NCI-H1436 (cell line): ENCODE measurements at regions not wholly inside any gene's neighbourhood (a gene's known extent, or its start where the extent isn't known, plus 50 kb on each side); places are given as distances from the start of the nearest gene placed in this dataset.
"Not testable (repeated sequence)": the region's sequence is repeated elsewhere in the genome, so short reads cannot be mapped to it uniquely, and the experiment has no call there.

ENCODE experiments used
- DNase-seq: peaks from one replicate; lab custom pipeline; 2025; lab: John Stamatoyannopoulos, UW

- no peak for DNase-seq
Measured at GRCh38 chr6:119539066-119539746, 189.6 kb upstream of the MAN1A1 start.

DNA sequence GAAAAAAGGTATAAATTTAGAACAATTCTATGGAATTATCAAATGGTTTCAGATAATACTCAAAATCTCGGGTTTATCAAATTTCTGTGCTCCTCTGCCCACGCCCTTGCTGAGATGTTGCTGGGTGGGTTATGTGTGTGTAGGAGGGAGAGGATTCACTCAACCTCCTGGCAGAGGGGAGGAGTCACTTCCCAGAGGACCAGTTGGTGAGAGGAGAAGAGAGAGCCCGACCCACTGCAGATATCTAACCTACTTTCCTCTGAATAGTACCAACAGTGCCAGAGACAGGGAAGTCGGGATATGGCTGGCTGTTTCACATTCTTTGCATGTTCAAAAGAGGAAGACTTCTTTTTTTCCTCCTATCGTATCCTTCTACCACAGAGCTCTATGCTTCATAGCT lies 187.1 kb upstream of the MAN1A1 start:
- DNase-seq, result no peak

- no peak for DNase-seq
Measured at GRCh38 chr6:119535332-119535731, 185.8 kb upstream of the MAN1A1 start.

DNA sequence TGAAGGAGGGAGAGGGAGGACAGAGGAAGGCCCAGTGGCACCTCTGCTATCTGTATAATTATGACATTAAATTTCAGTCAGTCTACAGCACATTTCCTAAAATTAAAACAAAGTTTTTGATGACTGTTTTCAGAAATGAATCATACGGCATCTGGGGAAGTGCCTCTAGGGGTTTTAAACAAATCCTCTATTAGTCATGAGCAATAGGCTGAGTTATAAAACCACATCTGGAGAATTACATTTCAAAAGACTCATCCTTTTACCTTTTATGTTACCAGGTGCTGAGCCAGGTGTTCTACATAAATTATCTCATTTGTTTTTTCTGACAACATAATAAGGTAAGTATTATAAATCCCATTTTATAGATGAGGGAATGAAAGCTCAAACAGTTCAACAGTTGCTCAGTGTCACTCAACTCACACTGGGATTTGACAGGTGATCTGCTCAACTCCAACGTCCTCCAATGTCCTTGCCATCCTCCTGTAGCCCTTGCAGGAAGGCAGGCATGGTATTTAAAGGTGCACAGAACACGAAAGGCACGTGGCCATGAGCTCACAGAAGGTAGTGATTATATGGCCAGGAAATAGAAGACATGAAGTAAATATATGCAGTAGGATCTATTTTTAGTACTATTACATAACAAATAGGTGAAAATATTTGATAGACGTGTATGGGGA lies 184.2 kb upstream of the MAN1A1 start:
- DNase-seq, result no peak

- DNase-seq, result no peak
Measured at GRCh38 chr6:119527231-119527578, 177.6 kb upstream of the MAN1A1 start.

- DNase-seq, result no peak
Measured at GRCh38 chr6:119526561-119527230, 177.1 kb upstream of the MAN1A1 start.

DNA sequence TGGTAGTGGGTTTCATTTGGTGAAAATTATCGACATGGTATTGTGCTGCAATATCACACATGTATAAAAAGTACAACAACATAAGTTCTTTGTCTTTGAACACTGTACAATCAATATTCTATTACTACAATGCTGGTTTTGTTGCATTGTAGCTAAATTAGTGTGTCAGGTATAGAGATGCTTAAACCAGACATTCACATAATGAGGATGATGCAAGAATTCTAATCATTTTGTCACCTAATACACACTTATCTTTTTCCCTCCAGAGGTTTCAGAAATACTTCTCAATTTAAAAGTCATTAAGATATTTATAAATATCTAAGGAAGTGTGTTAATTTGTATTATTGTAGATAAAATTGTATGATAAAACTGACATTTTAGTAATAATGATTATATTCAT lies 174.8 kb upstream of the MAN1A1 start:
- DNase-seq, result no peak

DNA sequence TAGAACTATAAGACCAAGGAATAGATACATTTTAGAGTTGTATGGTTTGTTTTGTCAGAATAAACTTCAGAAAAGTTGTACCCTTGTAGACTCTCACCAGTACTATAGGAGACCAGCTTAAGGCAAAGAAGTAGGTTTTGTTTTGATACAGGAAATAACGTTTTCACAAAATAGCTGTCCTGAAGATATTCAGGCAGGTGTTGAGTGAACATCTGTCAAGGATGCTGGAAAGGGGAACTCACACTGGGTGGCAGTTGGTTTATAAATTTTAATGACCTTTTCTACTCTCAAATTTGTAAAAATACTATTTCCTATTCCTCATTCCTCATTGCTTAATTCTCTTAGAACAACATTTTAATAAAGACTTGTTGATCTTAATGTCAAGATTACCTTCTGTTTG lies 174.0 kb upstream of the MAN1A1 start:
- no peak for DNase-seq

DNA sequence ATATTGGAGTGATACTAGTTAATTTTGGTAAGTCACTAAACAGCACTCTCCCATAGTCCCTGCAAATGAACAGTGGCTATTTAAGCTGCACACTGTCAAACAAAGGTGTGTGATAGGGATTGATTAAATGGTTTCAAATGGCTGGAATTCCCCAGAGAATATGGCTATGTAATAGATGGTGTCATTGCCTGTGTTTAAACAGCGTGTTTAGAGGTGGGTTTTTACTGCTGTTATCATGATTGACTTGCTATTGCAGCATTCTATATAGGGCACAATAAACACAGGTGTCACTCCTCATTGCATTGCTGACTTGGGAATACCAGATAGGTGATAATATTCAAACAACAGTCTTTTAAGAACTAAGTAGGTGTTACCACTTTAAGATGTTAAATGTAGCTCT lies 171.7 kb upstream of the MAN1A1 start:
- no peak for DNase-seq

GRCh38 chr6:119517428-119517827 lies 167.9 kb upstream of the MAN1A1 start:
- DNase-seq, result no peak

DNA sequence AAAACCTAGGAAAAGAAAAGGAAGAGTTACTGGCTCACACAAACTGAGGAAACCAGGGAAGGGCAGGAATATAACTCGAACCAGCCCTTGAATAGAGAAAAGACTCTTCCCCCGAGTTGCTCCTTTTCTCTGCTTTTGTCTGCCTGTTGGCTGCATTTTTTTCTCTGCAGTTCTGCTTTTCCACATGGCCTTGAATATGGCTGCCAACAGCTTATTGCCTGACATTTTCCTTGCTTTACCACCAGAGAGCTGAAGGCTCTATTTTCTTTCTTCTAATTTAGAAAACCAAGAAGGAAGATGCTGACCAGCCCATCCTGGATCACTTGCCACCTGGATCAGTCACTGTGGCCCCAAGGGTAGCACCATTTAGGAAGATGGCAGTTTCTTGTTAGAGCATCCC lies 164.8 kb upstream of the MAN1A1 start:
- DNase-seq, result no peak

GRCh38 chr6:119511024-119511423 lies 161.5 kb upstream of the MAN1A1 start:
- DNase-seq, result no peak

DNA sequence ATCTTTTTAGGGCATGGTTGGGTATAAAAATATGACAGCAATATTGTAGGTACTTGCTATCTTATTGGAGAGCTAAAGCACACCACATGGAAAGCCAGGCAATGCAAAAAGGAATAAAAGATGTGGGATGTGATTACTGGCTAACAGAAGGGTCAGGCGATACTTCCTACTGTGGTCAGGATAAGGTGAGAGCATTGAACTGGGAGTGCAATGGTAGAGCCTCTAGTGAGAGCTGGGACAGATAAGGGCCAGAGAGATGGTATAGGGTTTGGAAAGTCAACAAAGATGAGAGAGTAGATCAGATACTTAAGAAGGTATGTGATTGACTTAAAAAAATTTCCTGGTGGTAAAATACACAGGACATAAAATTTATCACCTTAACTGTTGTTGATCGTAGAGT lies 160.7 kb upstream of the MAN1A1 start:
- DNase-seq, result no peak

DNA sequence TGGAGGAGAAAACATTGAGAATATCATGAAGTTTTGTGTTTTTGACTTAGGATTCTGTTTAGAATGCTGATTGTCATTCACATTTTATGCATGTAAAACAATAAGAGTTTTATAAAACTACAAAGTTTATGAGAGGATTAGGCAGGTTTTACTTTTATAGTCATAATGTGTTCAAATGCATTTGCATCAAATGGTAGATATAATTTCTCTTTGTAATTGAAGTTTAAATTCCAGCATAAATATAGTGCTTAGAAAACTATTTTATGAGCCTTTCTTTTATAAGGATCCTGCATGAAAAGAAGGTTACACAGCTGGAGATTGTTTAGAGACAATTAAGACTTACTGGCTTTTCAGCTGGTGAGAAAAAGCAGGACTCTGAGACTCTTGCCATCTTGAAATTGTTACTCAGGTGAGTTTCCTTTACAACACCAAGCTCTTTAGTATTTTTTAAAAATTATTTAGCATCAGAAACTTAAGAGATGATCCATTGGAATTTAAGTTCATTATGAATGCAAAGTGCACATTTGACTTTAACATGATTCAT lies 157.1 kb upstream of the MAN1A1 start:
- no peak for DNase-seq

GRCh38 chr6:119501798-119502483 lies 152.4 kb upstream of the MAN1A1 start:
- DNase-seq, result no peak

DNA sequence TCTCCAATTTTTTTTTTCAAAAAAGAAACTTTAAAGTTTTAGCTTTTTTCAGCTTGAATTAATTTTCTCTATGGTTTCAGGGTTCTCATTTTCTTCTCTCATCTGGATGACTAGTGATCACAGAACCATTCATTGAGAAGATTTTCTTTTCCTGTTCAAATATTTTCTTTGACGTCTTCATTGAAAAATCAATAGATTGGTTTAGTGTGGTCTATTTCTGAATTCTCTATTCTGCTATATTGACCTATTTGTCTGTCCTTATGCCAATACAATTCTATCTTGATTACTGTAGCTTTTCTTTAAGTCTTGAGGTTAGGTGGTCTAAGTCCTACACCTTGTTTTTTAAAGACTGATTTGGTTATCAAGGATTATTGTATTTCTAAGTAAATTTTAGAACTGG lies 150.2 kb upstream of the MAN1A1 start:
- DNase-seq, result no peak

- no peak for DNase-seq
Measured at GRCh38 chr6:119497988-119498727, 148.6 kb upstream of the MAN1A1 start.

DNA sequence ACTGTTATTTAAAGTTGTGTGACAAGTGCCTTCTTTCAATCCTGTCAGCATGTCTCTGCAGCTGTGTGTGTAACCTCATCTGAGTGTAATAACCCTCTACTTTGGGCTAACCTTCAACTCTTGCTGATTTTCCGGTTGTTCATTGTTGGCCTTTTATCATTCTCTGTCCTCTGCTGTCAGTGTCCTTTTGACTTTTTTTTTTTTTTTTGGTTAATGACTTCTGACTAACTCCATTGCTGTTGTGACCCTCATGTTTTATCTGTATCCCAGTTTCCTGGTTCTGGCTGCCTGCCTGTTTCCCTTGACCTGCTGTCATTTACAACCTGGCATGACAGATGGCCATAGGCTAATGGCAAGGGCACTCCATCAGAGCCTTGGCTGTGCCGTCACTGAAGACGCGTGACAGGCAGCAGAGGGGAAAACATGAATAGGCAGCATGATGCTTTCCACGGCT lies 145.7 kb upstream of the MAN1A1 start:
- DNase-seq, result no peak

DNA sequence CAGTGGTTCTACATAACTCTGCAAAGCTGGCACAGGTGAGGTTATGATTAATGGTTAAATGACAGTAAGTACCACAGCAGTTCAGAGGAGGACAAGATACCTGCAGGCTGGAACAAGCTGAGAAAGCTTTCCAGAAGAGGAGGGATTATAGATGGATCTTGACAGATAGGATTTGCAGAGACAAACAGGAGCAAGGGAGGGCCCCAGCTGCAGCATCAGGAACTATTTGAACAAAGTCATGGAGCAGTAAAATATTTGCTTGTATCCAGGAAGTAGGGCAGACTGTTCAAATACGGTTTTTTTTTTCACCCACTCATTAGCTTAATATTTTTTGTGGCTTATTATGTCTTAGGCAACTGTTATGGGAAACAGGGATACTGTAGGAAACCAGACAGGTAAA lies 144.4 kb upstream of the MAN1A1 start:
- DNase-seq, result no peak

DNA sequence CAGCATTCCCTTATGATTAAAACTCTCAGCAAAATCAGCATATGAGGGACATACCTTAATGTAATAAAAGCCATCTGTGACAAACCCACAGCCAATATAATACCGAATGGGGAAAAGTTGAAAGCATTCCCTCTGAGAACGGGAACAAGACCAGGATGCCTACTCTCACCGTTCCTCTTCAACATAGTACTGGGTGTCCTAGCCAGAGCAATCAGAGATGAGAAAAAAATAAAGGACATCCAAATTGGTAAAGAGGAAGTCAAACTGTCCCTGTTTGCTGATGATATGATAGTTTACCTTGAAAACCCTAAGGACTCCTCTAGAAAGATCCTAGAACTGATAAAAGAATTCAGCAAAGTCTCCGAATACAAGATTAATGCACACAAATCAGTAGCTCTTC lies 141.6 kb upstream of the MAN1A1 start:
- not testable (repeated sequence) for DNase-seq

- not testable (repeated sequence) for DNase-seq
Measured at GRCh38 chr6:119490050-119490449, 140.5 kb upstream of the MAN1A1 start.

- DNase-seq, result no peak
Measured at GRCh38 chr6:119484598-119484997, 135.0 kb upstream of the MAN1A1 start.
